GM18498 (cell line): ENCODE measurements at regions not wholly inside any gene's neighbourhood (a gene's known extent, or its start where the extent isn't known, plus 50 kb on each side); places are given as distances from the start of the nearest gene placed in this dataset.
"Not testable (repeated sequence)": the region's sequence is repeated elsewhere in the genome, so short reads cannot be mapped to it uniquely, and the experiment has no call there.

Experiments used
- ATAC-seq: cut with Tn5 transposase; IDR thresholded peaks from one replicate; pipeline ENCODE4 v1.9.1; 2021; ENCODE audit warnings: mild to moderate bottlenecking, moderate library complexity; ENCODE audit not compliant: unreplicated experiment

DNA sequence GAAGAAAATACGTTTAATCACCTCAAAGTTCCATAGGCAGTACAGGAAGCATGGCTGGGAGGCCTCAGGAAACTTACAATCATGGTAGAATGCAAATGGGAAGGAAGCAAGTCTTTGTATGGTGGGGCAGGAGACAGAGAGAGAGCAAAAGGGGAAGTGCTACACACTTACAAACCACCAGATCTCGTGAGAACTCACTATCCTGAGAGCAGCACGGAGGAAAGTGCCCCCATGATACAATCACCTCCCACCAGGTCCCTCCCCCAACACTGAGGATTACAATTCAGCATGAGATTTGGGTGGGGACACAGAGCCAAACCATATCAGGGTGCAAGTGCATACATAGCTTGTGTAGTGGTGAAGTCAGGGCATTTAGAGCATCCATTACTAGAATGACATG, 92.3 kb upstream of the ANKRD10 start:
- ATAC-seq = no peak

DNA sequence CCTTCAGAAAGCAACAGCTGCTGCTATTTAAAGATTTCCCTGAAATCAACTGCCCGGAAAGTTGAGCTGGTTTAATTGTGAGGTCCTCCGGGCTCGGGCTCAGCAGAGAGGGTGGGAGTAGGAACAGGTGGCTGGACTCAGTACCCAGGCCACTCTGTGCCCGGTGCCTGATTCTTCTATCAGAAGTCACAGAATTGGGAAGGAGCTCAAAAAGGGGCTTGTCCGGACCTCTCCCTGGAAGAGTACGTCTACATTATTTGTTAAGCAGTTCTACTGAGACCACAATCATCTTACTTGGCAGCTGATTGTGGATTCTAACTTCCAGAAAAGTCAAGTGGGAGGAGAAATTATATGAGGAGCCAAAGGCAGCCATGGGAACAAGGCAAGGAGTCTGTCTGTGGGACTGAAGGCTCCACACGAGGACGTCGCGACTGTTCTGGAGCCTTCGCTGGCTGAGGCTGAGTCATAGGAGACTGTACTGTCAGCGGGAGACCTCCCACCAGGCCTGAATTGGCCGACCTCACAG, 91.7 kb upstream of the ANKRD10 start:
- ATAC-seq = no peak

GRCh38 chr13:111005808-111006505, 91.1 kb upstream of the ANKRD10 start:
- ATAC-seq = no peak

GRCh38 chr13:111005364-111005763, 90.5 kb upstream of the ANKRD10 start:
- no peak for ATAC-seq

GRCh38 chr13:111004444-111004843, 89.6 kb upstream of the ANKRD10 start:
- ATAC-seq = no peak

DNA sequence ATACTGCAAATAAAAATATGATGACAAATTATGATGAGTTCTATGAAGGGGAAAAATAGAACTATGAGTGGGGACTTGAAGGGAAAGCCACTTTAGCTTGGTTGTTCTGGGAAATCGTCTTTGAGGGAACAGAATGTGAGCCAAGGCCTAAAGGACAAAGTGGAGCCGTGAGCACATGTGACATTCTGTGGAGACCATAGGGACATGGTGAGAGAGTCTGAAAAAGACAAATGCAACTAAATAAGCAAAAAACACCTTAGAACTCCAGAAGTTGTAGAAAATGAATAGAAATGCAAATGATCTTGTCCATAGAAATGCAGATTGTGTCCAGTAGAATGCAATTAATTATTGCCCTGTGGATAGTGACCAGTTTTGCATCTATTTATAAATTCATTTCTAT, 86.8 kb upstream of the ANKRD10 start:
- ATAC-seq = no peak

DNA sequence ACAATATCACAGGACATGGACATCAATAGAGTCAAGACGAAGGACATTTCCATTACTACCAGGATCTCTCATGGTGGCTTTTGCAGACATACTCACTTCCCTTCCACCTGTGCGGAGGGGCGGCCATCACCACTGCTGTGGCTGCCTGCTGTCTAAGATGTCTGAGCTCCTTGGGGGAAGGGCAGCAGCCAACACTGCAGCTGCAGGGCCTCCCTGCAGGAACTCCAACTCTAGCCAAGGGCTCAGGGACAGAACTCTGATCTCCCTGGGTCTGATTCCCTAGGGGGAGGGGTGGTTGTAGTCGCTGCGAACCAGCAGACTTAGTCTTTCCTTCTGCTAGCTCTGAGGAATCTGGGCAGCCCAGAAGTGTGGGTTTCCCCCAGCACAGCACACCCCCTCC, 78.9 kb upstream of the ANKRD10 start:
- ATAC-seq = no peak

GRCh38 chr13:110991991-110992508, 77.2 kb upstream of the ANKRD10 start:
- no peak for ATAC-seq

DNA sequence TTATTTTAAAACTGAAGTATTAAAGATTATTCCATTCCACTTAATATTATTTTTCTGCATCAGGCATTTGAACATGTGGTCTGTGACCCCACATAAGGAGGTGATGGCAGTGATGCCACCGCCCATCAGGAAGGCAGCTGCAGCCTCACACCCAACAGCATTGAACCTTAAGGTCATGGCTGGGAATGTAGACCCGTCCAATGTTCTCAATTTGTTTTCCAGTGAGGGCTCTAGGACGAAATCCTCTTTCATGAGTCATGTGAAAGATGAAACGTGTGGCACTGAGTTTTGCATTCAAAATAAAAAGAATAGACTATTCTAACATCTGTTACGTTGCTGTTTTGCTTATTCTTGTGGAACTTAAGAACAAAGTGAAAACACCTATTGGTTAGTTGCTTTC, 74.5 kb upstream of the ANKRD10 start:
- no peak for ATAC-seq

DNA sequence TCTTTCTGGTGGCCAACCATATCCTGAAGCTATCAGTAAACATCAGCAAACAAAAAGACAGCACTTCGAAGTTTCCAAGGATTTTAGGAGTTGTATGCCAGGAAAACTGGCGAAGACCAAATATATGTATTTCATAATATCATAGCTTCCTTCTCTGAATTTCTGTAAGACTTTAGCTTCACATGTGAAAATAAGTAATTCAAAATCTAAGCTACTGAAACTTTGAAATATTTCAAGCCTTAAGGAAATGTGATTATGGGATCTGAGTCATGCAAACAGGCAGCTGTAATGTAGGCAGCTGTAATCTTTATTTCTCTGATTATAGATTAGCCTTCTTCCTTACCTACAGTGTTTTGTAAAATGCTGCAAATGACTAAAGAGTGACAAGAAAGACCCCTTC, 70.7 kb upstream of the ANKRD10 start:
- no peak for ATAC-seq

DNA sequence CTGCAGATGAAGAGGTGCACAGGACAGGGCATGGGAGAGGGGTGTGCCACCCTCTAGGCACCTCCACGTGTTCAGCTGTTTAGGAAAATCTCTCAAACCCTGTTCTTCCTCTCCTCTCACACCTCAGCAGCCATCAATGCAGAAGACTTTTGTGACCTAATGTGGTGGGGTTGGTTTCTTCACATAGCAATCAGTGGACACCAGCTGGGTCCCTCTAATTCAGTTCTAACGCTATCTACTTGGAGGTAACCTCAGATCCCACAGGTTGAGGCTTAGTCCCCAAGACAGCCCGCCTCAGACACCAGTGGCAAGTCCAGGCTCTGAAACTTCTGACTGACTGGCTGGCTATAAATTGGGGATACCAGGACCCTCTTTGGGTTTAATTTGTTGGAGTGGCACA, 69.9 kb upstream of the ANKRD10 start:
- no peak for ATAC-seq

DNA sequence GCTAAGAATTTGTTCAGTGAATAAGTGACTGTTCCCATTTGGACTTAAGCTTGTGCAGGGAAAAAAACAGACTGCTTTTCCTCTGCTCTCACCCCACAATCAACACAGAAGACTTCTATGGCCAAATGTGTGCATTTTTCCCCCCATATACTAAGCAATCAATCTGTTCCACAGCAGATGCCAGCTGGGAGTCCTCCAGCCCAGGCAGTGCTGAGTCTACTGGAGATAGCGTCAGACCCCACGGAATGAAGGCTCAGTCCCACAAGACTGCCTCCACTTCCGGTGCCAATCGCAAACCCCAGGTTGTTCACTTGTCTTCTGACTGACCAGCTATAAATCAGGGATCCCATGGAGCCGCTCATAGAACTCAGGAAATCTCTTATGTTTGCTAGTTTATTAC, 69.5 kb upstream of the ANKRD10 start:
- no peak for ATAC-seq

DNA sequence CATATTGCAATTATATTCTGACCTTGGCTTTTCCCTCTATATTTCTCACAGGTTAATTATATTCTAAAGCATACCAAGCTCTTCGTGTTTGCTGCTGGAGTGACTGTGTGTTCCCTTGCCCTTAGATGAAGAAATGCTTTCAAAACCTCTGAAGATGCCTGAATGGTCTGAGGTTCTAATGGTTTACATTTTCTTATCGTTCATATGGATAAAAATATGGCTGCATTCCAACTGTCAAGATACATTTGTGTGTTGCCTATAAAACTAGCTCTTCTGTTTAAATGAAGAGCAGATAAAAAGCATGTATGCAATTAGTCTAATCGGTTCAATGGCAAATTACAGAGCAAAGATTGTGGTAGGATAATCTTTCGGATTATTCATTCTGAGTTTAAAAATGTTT, 68.4 kb upstream of the ANKRD10 start:
- ATAC-seq = no peak

DNA sequence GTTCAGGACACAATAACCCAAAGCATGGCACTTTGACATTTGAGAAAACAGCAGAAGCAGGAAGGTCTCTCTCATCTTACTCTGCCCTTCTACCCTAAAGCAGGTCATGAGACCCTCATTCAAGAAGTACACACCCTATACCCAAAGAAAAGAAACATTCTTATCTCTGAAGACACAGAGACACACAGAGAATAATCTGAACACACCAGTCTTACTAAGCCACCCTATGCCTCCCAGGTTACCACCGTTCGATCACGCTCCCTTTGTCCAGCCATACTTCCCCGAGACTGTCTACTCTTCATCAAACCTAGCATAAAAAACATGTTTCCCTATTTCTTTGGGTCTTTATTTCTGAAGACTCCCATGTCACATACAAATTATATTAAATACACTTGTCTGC, 66.5 kb upstream of the ANKRD10 start:
- ATAC-seq = no peak

- ATAC-seq = no peak
Observed at GRCh38 chr13:110980921-110981320, 66.1 kb upstream of the ANKRD10 start.

DNA sequence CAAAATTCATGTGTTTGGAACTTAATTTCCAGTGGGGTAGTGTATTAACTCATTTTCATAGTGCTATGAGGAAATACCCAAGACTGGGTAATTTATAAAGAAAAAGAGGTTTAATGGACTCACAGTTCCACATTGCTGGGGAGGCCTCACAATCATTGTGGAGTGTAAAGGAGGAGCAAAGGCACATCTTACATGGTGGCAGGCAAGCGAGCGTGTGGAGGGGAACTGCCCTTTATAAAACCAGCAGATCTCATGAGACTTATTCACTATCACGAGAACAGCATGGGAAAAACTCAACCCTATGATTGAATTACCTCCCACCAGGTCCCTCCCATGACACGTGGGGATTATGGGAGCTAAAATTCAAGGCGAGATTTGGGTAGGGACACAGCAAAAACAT, 64.3 kb upstream of the ANKRD10 start:
- ATAC-seq = not testable (repeated sequence)

DNA sequence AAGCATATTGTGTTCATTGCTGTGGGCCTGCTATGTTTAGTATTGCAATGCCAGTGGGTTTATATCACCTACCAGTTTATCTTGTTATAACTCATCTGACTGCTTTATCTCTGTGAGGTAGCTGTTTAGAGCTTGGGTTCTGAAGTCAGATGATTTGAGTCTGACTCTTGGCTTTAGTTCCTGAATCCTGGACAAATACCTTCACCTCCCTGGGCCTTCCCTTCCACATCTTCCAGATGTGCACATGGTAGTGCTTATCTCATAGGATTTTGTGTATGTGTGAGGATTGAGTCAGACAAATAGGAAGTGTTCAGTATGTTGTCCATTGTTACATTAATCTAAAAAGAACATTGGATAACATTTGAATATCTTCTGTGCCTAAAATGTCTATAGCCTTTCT, 63.5 kb upstream of the ANKRD10 start:
- no peak for ATAC-seq

DNA sequence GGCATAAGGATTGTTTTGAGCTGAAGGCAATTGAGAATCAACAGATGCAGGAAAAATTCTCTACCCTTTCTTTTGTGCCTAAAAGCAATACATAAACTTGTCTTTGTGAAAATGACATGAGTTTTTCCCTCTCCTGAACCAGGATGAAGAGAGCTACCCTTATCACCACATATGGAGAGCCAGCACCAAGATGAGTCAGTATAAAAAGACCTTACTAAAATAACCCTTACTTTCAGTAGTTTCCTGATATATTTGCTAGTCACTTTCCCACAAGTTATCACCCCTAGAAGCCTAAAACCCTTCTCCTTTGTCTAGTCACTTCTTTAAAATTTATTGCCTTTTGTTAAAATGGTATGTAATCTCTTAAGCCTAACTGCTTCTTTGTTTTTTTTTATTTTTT, 61.9 kb upstream of the ANKRD10 start:
- no peak for ATAC-seq

DNA sequence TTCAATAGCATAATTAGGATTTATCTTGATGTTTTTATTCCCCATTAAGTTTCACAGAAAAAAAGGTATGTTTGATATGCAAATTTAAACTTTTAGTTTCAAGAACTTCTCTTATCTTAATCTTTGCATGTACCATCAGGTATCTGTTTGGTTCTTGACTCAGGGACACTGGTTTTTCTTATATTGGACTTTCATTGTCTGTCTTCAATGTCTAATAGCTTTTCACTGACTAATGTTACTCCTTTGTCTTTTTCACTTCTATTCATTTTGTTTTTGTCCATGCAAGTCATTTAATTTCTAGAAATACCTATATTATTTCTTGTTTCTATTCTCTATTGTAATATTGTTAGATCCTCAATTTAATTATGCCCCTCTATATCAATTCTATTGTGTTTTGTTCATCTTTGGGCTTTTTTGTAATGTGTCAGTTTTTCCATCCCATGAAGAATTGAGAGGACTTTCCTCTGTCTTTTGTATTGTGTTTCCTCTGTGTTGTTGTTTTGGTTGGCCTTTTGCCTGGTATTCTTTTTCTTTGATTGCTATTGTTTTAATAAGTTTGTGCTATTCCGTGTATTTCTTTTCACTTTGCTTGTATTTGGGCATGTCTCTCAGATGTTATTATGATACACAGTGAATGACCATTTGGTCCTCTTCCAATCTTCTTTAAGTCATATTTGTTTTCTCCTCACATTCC, 58.3 kb upstream of the ANKRD10 start:
- ATAC-seq = no peak

DNA sequence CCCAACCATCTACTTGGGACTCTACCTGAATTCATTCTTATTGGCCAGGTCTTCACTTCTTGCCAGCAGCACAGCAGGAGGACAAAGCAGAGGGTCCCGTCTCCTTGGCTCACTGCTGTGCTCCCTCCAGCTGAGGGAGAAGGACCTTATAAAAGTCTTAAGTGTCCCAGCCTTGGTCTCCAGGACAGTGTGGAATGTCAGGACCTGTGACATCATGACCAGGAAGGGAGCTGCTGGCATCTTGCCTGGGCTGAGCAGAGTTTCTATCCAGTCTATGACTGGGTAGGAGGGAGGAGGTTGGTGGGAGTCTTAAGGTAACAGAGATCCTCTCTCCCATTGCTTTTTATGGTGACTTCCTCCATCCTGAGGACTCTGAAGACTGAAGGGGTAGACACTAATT, 56.6 kb upstream of the ANKRD10 start:
- no peak for ATAC-seq

DNA sequence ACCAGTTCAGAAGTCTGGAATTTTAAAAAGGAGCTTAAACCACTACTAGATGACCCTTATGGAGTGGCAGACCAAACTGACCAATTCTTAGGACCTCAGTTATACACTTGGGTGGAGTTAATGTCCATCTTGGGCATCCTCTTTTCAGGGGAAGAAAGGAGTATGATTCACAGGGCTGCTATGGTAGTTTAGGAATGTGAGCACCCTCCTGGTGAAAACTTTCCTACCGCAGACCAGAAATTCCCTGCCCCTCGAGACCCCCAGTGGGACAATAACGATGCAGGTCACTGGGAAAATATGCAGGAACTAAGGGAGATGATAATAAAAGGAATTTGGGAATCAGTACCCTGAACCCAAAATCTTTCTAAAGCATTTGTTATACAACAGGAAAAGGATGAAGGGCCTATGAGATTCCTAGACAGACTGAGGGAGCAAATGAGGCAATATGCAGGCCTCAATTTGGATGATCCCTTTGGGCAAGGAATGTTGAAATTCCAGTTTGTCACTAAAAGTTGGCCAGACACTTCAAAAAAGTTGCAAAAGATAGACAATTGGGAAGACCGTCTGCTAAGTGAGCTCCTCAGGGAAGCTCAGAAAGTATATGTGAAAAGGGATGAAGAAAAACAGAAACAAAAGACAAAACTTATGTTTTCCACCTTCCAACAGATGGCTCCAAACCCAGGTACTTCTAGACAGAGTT, 52.4 kb upstream of the ANKRD10 start:
- ATAC-seq = not testable (repeated sequence)

DNA sequence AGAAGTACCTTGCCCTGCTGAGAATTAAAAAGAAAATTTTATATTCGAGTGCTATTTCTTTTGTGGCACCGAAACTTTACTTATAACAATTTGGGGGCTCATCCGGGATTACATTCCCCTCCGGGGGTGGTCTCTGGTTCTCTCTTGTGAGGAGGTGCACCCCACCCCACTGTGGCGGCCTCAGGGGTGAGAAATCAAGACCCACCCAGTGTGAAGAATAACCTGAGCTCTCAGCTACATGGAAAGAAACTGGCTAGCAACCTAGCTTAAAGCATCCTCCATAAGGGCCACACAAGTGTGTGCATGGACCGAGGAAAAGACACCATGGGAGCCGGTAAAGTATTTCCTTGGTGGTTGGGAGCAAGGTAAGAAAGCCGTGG, 50.9 kb upstream of the ANKRD10 start:
- ATAC-seq = no peak
